ENCODE measurements at regions not wholly inside any gene's neighbourhood (a gene's known extent, or its start where the extent isn't known, plus 50 kb on each side); places are given as distances from the start of the nearest gene placed in this dataset.

DNA sequence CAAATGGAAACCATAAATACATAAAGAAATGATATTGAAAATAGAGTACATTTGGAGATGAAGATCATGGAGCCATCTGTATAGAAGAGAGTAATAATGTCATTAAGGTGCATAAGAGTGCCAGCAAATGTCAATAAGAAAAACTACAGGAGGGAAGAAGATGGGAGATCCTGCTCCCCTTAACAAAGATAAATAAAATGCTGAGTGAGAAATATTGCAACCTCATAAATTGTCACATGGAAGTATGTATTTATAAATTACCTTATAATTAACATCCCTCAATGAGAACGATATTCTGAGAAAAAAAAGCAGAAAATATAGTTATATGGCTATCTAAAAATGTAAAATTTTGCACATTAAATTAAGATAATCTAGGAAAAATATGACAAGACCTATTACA is 155.2 kb upstream of the PRSS1 start:
- DNase-seq (ENCODE audit: insufficient read length, low spot score) (no peak), FAIRE-seq (no peak)
- TF ChIP-seq, protein P1, sequence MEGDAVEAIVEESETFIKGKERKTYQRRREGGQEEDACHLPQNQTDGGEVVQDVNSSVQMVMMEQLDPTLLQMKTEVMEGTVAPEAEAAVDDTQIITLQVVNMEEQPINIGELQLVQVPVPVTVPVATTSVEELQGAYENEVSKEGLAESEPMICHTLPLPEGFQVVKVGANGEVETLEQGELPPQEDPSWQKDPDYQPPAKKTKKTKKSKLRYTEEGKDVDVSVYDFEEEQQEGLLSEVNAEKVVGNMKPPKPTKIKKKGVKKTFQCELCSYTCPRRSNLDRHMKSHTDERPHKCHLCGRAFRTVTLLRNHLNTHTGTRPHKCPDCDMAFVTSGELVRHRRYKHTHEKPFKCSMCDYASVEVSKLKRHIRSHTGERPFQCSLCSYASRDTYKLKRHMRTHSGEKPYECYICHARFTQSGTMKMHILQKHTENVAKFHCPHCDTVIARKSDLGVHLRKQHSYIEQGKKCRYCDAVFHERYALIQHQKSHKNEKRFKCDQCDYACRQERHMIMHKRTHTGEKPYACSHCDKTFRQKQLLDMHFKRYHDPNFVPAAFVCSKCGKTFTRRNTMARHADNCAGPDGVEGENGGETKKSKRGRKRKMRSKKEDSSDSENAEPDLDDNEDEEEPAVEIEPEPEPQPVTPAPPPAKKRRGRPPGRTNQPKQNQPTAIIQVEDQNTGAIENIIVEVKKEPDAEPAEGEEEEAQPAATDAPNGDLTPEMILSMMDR (IDR thresholded peaks at IDR 0.05; ENCODE audit: insufficient read depth, missing control alignments) = no peak

DNA sequence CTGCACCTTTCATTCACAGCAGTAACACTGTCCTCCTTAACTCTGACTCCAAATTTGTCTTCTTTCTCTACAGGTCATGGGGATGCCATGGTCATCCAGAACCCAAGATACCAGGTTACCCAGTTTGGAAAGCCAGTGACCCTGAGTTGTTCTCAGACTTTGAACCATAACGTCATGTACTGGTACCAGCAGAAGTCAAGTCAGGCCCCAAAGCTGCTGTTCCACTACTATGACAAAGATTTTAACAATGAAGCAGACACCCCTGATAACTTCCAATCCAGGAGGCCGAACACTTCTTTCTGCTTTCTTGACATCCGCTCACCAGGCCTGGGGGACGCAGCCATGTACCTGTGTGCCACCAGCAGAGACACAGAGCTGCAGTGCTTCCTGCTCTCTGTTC is 156.2 kb upstream of the PRSS1 start:
- FAIRE-seq (no peak), DNase-seq (ENCODE audit: insufficient read length, low spot score) (no peak)
- TF ChIP-seq, protein P1 (IDR thresholded peaks at IDR 0.05; ENCODE audit: insufficient read depth, missing control alignments) = no peak

DNA sequence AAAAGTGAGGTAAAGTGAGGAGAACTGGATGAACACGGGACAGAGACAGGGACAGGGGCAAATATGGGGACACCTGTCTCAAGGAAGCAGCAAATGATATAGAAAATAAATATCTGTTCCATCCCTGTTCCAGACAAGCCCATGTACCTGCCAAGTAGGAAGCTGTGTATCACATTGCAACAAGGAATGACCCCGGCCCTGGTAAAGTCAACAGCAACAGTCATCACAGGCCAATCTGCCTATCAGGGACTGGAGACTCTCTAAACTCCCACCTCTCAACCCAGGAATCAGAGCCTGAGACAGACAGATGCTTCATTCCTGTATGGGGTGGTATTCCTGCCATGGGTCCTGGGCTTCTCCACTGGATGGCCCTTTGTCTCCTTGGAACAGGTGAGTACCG is 156.6 kb upstream of the PRSS1 start:
- DNase-seq (ENCODE audit: insufficient read length, low spot score) (no peak), FAIRE-seq (no peak)
- TF ChIP-seq, protein P1 (IDR thresholded peaks at IDR 0.05; ENCODE audit: insufficient read depth, missing control alignments) = no peak

GRCh38 chr7:142592231-142592630 is 157.0 kb upstream of the PRSS1 start:
- DNase-seq (ENCODE audit: insufficient read length, low spot score) (no peak), FAIRE-seq (no peak)
- TF ChIP-seq, protein P1 (IDR thresholded peaks at IDR 0.05; ENCODE audit: insufficient read depth, missing control alignments) = no peak

- no peak for FAIRE-seq
- no peak for DNase-seq (ENCODE audit: insufficient read length, low spot score)
- TF ChIP-seq, protein P1 (IDR thresholded peaks at IDR 0.05; ENCODE audit: insufficient read depth, missing control alignments) = no peak
These were observed 158.3 kb upstream of the PRSS1 start for GRCh38 chr7:142590830-142591457.

GRCh38 chr7:142590077-142590476 is 159.2 kb upstream of the PRSS1 start:
- FAIRE-seq (no peak), DNase-seq (ENCODE audit: insufficient read length, low spot score) (no peak)
- TF ChIP-seq, protein P1 (IDR thresholded peaks at IDR 0.05; ENCODE audit: insufficient read depth, missing control alignments) = no peak

- DNase-seq (ENCODE audit: insufficient read length, low spot score) = no peak
- TF ChIP-seq, protein P1 (IDR thresholded peaks at IDR 0.05; ENCODE audit: insufficient read depth, missing control alignments) = peak; percentile 34
- no peak for FAIRE-seq
These were observed 161.6 kb upstream of the PRSS1 start for GRCh38 chr7:142587578-142588191.
